Activated CD8-positive, alpha-beta memory T cell treated with anti-CD3 and anti-CD28 coated beads for 48 hours (primary cell): ENCODE measurements at regions not wholly inside any gene's neighbourhood (a gene's known extent, or its start where the extent isn't known, plus 50 kb on each side); places are given as distances from the start of the nearest gene placed in this dataset.
"Not testable (repeated sequence)": the region's sequence is repeated elsewhere in the genome, so short reads cannot be mapped to it uniquely, and the experiment has no call there.

ENCODE experiments used
- DNase-seq, 3 experiments: peaks; one replicate each; pipeline ENCODE4 v3.0.0-alpha.2; 2020; ENCODE audit warnings: low read depth in 2 of 3, low spot score in 2 of 3

- DNase-seq, result no peak
Observed at GRCh38 chr10:25851548-25851947, 82.5 kb upstream of the MYO3A start.

GRCh38 chr10:25852364-25852941, 81.6 kb upstream of the MYO3A start:
- DNase-seq, result no peak

GRCh38 chr10:25858076-25858475, 76.0 kb upstream of the MYO3A start:
- no peak for DNase-seq

- DNase-seq, result no peak
Observed at GRCh38 chr10:25865267-25865666, 68.8 kb upstream of the MYO3A start.

GRCh38 chr10:25867321-25867720, 66.7 kb upstream of the MYO3A start:
- no peak for DNase-seq

- no peak for DNase-seq
Observed at GRCh38 chr10:25869067-25869591, 64.9 kb upstream of the MYO3A start.

- no peak for DNase-seq
Observed at GRCh38 chr10:25869609-25870008, 64.4 kb upstream of the MYO3A start.

GRCh38 chr10:25874402-25874801, 59.6 kb upstream of the MYO3A start:
- not testable (repeated sequence) for DNase-seq

GRCh38 chr10:25875556-25876165, 58.4 kb upstream of the MYO3A start:
- peak in 2 of 3 experiments; percentile 21 to 33 for DNase-seq

GRCh38 chr10:25877296-25877695, 56.7 kb upstream of the MYO3A start:
- no peak for DNase-seq
